DND-41 (cell line): ENCODE measurements at regions not wholly inside any gene's neighbourhood (a gene's known extent, or its start where the extent isn't known, plus 50 kb on each side); places are given as distances from the start of the nearest gene placed in this dataset.

ENCODE experiments used
- CTCF ChIP-seq: IDR thresholded peaks from 2 replicates; pipeline ENCODE4 v1.5.1; 2012; ENCODE audit warnings: borderline replicate concordance, low read length, moderate library complexity, mild to moderate bottlenecking; ENCODE audit not compliant: poor library complexity, severe bottlenecking; ENCODE audit errors: extremely low read depth
- EZH2 ChIP-seq: IDR thresholded peaks from 3 replicates; pipeline ENCODE4 v1.6.1; 2012; ENCODE audit warnings: borderline replicate concordance, low read depth, mild to moderate bottlenecking, moderate library complexity, low read length, inconsistent platforms; ENCODE audit not compliant: severe bottlenecking

- TF ChIP-seq CTCF, result no peak
- TF ChIP-seq EZH2, result no peak
These were observed 621.8 kb downstream of the CDH26 start for GRCh38 chr20:60579941-60580515.
